Breast epithelium (tissue), 3 donors: ENCODE measurements at regions not wholly inside any gene's neighbourhood (a gene's known extent, or its start where the extent isn't known, plus 50 kb on each side); places are given as distances from the start of the nearest gene placed in this dataset.
"Not testable (repeated sequence)": the region's sequence is repeated elsewhere in the genome, so short reads cannot be mapped to it uniquely, and the experiment has no call there.

ENCODE experiments used
- POLR2A ChIP-seq: fragments of 450-650 bp; IDR thresholded peaks from one replicate; pipeline ENCODE4 v1.6.1; 2016; ENCODE audit warnings: antibody characterized with exemption, mild to moderate bottlenecking, moderate library complexity
- POLR2AphosphoS5 ChIP-seq, 3 donors: sonication (generic); formaldehyde crosslinking; IDR thresholded peaks; one replicate each; pipeline ENCODE4 v1.6.1; 2017; ENCODE audit warnings: antibody characterized with exemption in 3 of 3
- TF ChIP-seq, protein P1 (sequence below), 3 donors: fragments of 450-650 bp; IDR thresholded peaks; one replicate each; pipeline ENCODE4 v1.5.1; 2016 to 2017; ENCODE audit warnings: antibody characterized with exemption in 3 of 3, mild to moderate bottlenecking in 3 of 3, moderate library complexity in 3 of 3

DNA sequence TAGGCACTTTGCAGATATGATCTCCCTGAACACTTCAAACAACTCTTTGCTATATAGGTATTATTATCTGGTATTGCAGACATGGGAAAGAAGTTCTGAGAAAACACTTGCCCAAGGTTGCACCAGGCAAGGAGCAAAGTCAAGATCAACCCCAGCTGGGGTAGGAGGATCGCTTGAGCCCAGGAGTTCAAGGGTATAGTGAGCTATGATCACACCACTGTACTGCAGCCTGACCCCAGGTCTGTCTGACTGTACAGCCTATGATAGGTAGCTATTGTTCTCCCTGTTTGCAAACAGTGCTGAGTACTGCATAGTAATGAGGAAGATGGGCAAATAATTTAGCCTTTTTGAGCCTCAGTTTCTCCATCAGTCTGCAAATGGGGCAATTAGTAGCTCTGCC lies 60.5 kb upstream of the GRK3 start:
- TF ChIP-seq POLR2A; POLR2AphosphoS5 (IDR thresholded peaks at IDR 0.05): not testable (repeated sequence)
- TF ChIP-seq, protein P1, sequence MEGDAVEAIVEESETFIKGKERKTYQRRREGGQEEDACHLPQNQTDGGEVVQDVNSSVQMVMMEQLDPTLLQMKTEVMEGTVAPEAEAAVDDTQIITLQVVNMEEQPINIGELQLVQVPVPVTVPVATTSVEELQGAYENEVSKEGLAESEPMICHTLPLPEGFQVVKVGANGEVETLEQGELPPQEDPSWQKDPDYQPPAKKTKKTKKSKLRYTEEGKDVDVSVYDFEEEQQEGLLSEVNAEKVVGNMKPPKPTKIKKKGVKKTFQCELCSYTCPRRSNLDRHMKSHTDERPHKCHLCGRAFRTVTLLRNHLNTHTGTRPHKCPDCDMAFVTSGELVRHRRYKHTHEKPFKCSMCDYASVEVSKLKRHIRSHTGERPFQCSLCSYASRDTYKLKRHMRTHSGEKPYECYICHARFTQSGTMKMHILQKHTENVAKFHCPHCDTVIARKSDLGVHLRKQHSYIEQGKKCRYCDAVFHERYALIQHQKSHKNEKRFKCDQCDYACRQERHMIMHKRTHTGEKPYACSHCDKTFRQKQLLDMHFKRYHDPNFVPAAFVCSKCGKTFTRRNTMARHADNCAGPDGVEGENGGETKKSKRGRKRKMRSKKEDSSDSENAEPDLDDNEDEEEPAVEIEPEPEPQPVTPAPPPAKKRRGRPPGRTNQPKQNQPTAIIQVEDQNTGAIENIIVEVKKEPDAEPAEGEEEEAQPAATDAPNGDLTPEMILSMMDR (IDR thresholded peaks at IDR 0.05): not testable (repeated sequence)
